GM10248 (cell line): ENCODE measurements at regions not wholly inside any gene's neighbourhood (a gene's known extent, or its start where the extent isn't known, plus 50 kb on each side); places are given as distances from the start of the nearest gene placed in this dataset.

Experiments
- CTCF ChIA-PET: fragments of 300-600 bp; sonication (Branson Sonifier 250); formaldehyde crosslinking; extraction: SDS; loops from one replicate; lab custom pipeline; 2021; ENCODE audit warnings: antibody characterized with exemption; lab: Yijun Ruan, JAX
- POLR2A ChIA-PET: fragments of 350-650 bp; sonication (Branson Sonifier 250); formaldehyde crosslinking; extraction: SDS; loops from one replicate; lab custom pipeline; 2020; ENCODE audit warnings: antibody characterized with exemption; lab: Yijun Ruan, JAX
- DNase-seq: peaks from one replicate; pipeline ENCODE4 v3.0.0; 2012; ENCODE audit errors: extremely low spot score
- TF ChIP-seq, protein P1 (sequence below): IDR thresholded peaks from 2 replicates; pipeline ENCODE4 v1.5.1; 2012; ENCODE audit warnings: mild to moderate bottlenecking, low read depth; ENCODE audit errors: extremely low read depth, missing control alignments, control extremely low read depth

DNA sequence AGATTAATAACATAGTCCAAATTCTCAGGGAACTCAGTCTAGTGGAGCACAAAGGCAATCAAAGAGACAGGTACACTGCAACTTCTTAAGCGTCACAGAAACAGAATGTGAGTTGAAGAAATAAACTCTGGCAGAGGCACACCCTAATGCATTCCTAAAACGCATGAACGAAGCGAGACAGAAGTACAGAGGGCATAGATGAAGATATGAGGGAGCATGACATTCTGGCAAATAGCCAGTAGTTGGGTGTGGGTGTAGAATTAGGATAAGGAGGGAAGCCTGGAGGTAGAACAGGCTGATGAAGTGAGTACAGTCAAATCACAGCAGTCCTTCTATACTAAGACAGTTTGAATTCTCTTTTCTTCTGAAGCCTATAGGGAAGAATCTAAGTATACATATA, 838.7 kb upstream of the API5 start:
- ChIA-PET CTCF (no interaction called here), POLR2A (no interaction called here)
- DNase-seq: no peak
- TF ChIP-seq, protein P1, sequence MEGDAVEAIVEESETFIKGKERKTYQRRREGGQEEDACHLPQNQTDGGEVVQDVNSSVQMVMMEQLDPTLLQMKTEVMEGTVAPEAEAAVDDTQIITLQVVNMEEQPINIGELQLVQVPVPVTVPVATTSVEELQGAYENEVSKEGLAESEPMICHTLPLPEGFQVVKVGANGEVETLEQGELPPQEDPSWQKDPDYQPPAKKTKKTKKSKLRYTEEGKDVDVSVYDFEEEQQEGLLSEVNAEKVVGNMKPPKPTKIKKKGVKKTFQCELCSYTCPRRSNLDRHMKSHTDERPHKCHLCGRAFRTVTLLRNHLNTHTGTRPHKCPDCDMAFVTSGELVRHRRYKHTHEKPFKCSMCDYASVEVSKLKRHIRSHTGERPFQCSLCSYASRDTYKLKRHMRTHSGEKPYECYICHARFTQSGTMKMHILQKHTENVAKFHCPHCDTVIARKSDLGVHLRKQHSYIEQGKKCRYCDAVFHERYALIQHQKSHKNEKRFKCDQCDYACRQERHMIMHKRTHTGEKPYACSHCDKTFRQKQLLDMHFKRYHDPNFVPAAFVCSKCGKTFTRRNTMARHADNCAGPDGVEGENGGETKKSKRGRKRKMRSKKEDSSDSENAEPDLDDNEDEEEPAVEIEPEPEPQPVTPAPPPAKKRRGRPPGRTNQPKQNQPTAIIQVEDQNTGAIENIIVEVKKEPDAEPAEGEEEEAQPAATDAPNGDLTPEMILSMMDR: no peak

DNA sequence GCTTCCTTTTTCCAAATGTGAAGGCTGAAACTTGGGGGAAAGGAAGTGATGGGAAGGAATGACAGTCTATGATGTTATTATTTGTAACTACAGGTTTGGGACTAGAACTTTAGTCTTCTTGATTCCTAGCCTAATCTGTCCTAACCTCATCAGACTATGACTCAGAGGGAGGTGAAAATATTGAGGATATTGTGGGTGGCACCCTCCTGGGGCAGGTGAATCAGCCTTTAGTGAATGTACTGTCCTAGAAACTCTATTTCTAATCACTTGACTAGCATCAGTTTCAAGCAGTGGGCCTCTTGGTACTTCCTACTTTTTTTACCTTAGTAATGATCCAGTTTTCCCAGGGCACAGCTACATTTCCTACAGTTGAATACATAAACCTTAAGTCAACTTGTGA, 829.0 kb upstream of the API5 start:
- CTCF ChIA-PET: no interaction called here
- no peak for DNase-seq
- POLR2A ChIA-PET: no interaction called here
- TF ChIP-seq, protein P1: no peak

- no peak for DNase-seq
- ChIA-PET POLR2A (no interaction called here), CTCF (no interaction called here)
- TF ChIP-seq, protein P1: no peak
These were observed 821.3 kb upstream of the API5 start for GRCh38 chr11:42490506-42490905.

DNA sequence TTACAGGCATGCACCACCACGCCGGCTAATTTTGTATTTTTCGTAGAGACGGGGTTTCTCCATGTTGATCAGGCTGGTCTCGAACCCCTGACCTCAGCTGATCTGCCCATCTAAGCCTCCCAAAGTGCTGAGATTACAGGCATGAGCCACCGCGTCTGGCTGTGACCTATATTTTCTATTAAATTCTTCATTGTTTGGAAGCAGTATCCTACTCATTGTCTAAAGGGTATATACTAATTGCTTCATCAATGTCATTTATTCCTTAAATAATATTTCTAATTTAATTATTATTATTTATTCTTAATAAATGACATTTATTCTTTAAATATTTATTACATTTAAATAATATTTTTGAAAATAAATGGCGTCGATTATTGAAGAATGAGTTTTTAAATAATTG, 817.3 kb upstream of the API5 start:
- TF ChIP-seq, protein P1: no peak
- POLR2A ChIA-PET: no interaction called here
- CTCF ChIA-PET: no interaction called here
- no peak for DNase-seq

DNA sequence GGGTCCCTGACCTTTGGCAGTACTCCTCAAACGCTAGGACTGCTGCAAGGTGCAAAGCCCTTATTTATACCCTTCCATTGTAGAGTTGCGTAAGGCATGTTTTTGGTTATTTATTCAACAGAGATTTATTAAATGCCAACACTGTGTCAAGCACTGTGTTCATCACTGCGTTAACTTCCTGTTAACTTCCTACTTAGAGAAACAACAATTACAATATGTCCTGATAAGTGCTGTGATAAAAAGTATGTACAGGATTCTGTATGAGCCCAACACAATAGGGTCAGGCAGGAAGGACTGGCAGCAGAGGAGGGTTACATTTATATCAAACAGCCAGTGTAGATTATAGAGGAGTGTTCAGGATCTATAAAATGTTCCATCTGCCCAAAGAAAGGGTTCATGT, 812.8 kb upstream of the API5 start:
- ChIA-PET CTCF (no interaction called here), POLR2A (no interaction called here)
- DNase-seq: no peak
- TF ChIP-seq, protein P1: no peak

GRCh38 chr11:42502151-42502550, 809.6 kb upstream of the API5 start:
- TF ChIP-seq, protein P1: no peak

DNA sequence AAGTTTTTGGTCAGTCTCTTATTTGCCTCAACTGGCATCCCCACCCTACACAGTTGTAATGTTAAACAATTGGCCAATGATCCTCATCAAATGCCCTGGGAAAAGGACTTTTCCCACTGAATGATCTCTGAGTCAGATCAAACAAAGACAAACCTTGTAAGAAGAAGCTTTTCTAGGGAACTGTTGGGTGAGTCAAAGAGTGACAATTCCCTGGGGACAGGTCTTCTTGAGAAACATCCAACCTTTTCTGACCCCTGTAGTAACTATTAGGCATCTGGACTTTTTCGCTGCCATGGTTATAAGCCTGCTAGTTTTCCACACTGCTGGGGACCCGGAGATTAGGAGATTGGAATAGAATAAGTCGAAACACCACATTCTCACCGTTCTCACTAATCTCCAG, 789.8 kb upstream of the API5 start:
- ChIA-PET CTCF (interaction anchor here (1.2 to 1.5 kb wide), 2 partner anchors 10 to 20 kb away, joined by 3 to 6 read pairs; no protein-coding TSS in a partner anchor), POLR2A (no interaction called here)
- TF ChIP-seq, protein P1: no peak
- DNase-seq: no peak

More at GRCh38 chr11:42502151-42502550, 809.6 kb upstream of the API5 start:
- CTCF ChIA-PET: interaction anchor here (1.2 kb wide), 2 partner anchors 20 to 22 kb away, joined by 3 read pairs; no protein-coding TSS in a partner anchor
- POLR2A ChIA-PET: no interaction called here
- DNase-seq: no peak
